AG10803 (cell line): ENCODE measurements at regions not wholly inside any gene's neighbourhood (a gene's known extent, or its start where the extent isn't known, plus 50 kb on each side); places are given as distances from the start of the nearest gene placed in this dataset.
A peak's percentile ranks its signal among the peaks of the same experiment; 100 is the strongest.

ENCODE experiments used
- DNase-seq: peaks from one replicate; pipeline ENCODE4 v3.0.0; 2010; ENCODE audit warnings: low read depth
- H3K4me3 ChIP-seq: 2 replicates; pipeline ENCODE4 v1.5.1; 2011; ENCODE audit warnings: mild to moderate bottlenecking, low read length, control low read depth
- CTCF ChIP-seq: conservative IDR thresholded peaks from 2 replicates; pipeline ENCODE4 v1.5.1; 2011; ENCODE audit warnings: mild to moderate bottlenecking, low read length, control low read depth, inconsistent platforms

GRCh38 chr11:57871231-57871630 is 109.6 kb downstream of the CTNND1 start:
- H3K4me3 ChIP-seq = no peak overlapping the region
- DNase-seq = no peak
- TF ChIP-seq CTCF = no peak

DNA sequence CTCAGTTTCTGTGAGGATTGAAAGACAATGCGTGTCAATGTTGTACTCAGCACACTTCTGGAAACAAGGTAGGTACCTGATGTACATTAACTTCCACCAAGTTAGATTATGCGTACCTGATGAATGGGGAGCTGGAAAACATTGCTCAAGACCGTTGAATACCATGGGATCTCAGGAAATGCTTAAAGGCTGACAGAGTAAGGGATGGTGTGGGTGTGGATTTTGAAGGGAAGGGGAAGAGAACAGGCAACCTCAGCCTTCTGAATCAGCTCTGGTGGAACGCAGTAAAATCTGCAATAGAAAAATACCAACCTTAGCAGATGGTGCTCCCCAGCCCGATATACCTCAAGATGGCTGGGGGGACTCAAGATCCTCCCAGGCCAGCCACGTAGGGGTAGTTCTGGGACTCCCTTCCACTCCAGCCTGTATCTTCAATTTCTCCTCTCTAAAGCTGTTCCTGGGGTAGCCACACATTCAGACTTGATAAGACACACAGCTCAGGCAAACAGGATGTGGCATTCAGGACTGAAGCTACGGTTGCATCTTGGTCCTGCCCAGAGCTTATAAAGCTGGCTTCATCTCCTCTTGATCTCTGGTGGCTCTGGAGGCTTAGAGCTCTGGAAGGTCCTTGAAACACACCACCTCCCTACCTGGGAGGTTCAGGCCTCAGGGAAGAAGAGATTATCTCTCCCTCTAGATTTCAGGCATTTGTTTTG is 111.8 kb downstream of the CTNND1 start:
- no peak for TF ChIP-seq CTCF
- no peak overlapping the region for H3K4me3 ChIP-seq
- peak; percentile 16 for DNase-seq

DNA sequence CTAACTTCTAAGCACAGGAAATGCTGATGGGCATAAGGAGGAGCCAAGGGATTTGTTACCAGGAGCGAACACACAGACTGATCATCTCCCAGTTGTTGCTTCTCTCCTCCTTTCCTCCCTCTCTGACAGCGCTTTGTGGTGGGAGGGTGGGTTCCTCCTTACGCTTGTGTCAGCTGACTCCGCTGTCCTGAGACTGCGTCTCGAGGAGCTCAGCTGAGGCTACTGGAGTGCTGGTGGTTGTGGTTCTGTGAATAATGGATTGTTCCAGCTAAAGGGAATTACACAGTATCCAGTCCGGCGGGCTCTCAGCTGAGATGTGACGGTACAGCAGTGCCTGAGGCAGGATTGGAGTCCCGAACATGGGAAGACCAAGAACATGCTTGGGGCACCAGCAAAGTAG is 113.4 kb downstream of the CTNND1 start:
- TF ChIP-seq CTCF = no peak
- H3K4me3 ChIP-seq = no peak overlapping the region
- DNase-seq = no peak

DNA sequence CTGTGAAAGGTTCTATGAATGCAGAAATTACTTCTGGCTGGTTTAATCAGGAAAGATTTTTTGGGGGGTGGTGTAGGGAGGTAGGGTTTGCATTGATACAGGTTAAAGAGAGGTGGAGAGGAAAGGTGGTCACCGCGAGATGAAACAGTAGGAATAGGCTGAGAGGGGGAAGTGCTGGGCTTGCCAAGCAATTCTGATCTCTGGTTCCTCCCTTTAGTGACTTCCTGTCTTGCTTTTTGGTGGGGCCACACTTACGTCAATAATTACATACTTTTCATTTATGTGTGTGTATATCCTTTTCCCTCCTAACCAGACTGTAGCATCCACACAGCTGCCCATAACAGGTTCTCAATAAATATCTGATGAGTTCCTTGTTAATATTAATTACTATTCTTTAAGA is 120.0 kb downstream of the CTNND1 start:
- DNase-seq = no peak
- H3K4me3 ChIP-seq = no peak overlapping the region
- TF ChIP-seq CTCF = no peak

GRCh38 chr11:57883630-57884029 is 122.0 kb downstream of the CTNND1 start:
- no peak for TF ChIP-seq CTCF
- H3K4me3 ChIP-seq = no peak overlapping the region
- DNase-seq = no peak

DNA sequence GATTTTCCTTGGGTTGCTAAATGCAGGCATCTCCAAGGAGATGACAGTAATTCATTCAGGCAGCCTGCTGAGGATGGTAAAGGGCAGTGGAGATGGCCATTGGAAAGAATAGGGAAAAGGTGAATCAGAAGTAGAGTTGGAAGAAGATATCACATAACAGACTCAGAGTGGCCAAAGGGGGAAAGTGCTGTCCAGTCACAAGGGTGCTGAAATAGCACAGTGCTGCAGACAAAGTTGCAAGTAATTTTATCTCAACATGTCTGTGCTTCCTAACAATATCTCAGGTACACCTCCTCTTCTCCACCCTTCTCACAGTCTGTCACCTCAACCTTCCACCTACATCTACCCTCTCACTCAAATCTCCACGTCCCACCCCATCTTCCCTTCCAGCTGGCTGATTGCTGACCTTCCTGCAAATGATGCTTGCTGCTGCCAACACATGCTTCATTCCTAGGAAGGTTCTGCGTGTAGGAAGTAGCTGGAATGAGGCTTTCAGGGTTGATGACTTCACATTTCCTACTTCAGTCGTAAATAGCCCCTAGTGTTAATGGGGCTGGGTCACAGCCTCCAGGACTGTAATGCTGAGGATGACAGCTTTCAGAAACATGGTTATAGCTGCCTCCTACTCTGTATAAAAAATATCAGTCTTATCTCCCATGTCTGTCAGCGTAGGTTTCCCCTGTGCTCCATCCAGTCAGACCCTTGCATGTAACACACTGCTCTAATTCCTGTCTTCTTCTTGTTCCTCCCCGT is 123.9 kb downstream of the CTNND1 start:
- DNase-seq = no peak
- TF ChIP-seq CTCF = no peak

DNA sequence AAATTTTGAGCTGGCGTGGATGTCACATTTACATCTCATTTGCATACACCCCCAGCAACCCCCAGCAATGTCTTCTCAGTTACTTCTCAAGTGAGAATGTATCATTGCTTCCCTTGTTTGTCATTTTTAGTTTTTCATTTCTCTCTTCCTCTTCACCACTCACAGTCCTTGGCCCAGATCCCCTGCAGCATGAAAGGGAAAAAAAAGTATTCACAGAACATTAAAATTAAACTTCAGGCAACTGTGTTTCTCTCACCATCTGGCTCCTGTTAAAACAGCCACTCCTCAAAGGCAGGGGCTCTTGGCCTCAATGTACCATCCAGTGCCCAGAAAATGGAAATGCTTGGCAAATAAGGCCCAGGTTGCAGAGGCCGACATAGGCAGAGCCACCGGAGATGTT is 126.8 kb downstream of the CTNND1 start:
- H3K4me3 ChIP-seq = no peak overlapping the region
- TF ChIP-seq CTCF = no peak
- no peak for DNase-seq

More for the DNA sequence above, 123.9 kb downstream of the CTNND1 start:
- H3K4me3 ChIP-seq = no peak overlapping the region
